AG09319 (cell line): ENCODE measurements at regions not wholly inside any gene's neighbourhood (a gene's known extent, or its start where the extent isn't known, plus 50 kb on each side); places are given as distances from the start of the nearest gene placed in this dataset.

Experiments used
- DNase-seq: peaks from one replicate; pipeline ENCODE4 v3.0.0-alpha.2; 2010; ENCODE audit warnings: low read depth; ENCODE audit errors: extremely low read depth
- CTCF ChIP-seq: IDR thresholded peaks from 2 replicates; pipeline ENCODE4 v1.5.1; 2011; ENCODE audit warnings: low read depth, mild to moderate bottlenecking, inconsistent platforms, low read length, moderate library complexity

- TF ChIP-seq CTCF, result no peak
- DNase-seq, result no peak
These were observed 1485.4 kb upstream of the CELF4 start for GRCh38 chr18:39051013-39051412.

GRCh38 chr18:39039813-39040212 lies 1474.2 kb upstream of the CELF4 start:
- no peak for DNase-seq
- no peak for TF ChIP-seq CTCF

- TF ChIP-seq CTCF, result no peak
- no peak for DNase-seq
These were observed 1472.3 kb upstream of the CELF4 start for GRCh38 chr18:39037925-39038324.

GRCh38 chr18:39033312-39033711 lies 1467.7 kb upstream of the CELF4 start:
- TF ChIP-seq CTCF, result no peak
- DNase-seq, result no peak

- TF ChIP-seq CTCF, result no peak
- DNase-seq, result no peak
These were observed 1466.0 kb upstream of the CELF4 start for GRCh38 chr18:39031647-39032046.

GRCh38 chr18:39030124-39030655 lies 1464.6 kb upstream of the CELF4 start:
- no peak for DNase-seq
- no peak for TF ChIP-seq CTCF

GRCh38 chr18:39025531-39025930 lies 1459.9 kb upstream of the CELF4 start:
- TF ChIP-seq CTCF, result no peak
- DNase-seq, result no peak
